ENCODE measurements at regions not wholly inside any gene's neighbourhood (a gene's known extent, or its start where the extent isn't known, plus 50 kb on each side); places are given as distances from the start of the nearest gene placed in this dataset.
"Not testable (repeated sequence)": the region's sequence is repeated elsewhere in the genome, so short reads cannot be mapped to it uniquely, and the experiment has no call there.

- DNase-seq = no peak
Observed at GRCh38 chr12:60205500-60205899, 609.7 kb downstream of the SLC16A7 start.

- DNase-seq = no peak
Observed at GRCh38 chr12:60209521-60209920, 613.7 kb downstream of the SLC16A7 start.

GRCh38 chr12:60209933-60210332 is 614.1 kb downstream of the SLC16A7 start:
- no peak for DNase-seq

GRCh38 chr12:60210756-60211155 is 614.9 kb downstream of the SLC16A7 start:
- no peak for DNase-seq

GRCh38 chr12:60211244-60211643 is 615.4 kb downstream of the SLC16A7 start:
- DNase-seq = no peak

GRCh38 chr12:60212159-60213000 is 616.6 kb downstream of the SLC16A7 start:
- no peak for DNase-seq

GRCh38 chr12:60213272-60213671 is 617.4 kb downstream of the SLC16A7 start:
- DNase-seq = not testable (repeated sequence)

- DNase-seq = no peak
Observed at GRCh38 chr12:60216226-60216625, 620.4 kb downstream of the SLC16A7 start.

GRCh38 chr12:60223242-60223641 is 627.4 kb downstream of the SLC16A7 start:
- no peak for DNase-seq

- DNase-seq = no peak
Observed at GRCh38 chr12:60225216-60226000, 629.6 kb downstream of the SLC16A7 start.

GRCh38 chr12:60227916-60228315 is 632.1 kb downstream of the SLC16A7 start:
- no peak for DNase-seq

- DNase-seq = no peak
Observed at GRCh38 chr12:60230056-60230455, 634.2 kb downstream of the SLC16A7 start.

- DNase-seq = no peak
Observed at GRCh38 chr12:60231303-60231702, 635.5 kb downstream of the SLC16A7 start.

GRCh38 chr12:60231976-60232907 is 636.4 kb downstream of the SLC16A7 start:
- DNase-seq = no peak

GRCh38 chr12:60234611-60235195 is 638.9 kb downstream of the SLC16A7 start:
- not testable (repeated sequence) for DNase-seq

- DNase-seq = no peak
Observed at GRCh38 chr12:60235261-60235660, 639.4 kb downstream of the SLC16A7 start.

- DNase-seq = not testable (repeated sequence)
Observed at GRCh38 chr12:60236416-60236815, 640.6 kb downstream of the SLC16A7 start.

- no peak for DNase-seq
Observed at GRCh38 chr12:60240891-60241290, 645.1 kb downstream of the SLC16A7 start.

GRCh38 chr12:60251091-60251490 is 655.3 kb downstream of the SLC16A7 start:
- no peak for DNase-seq

GRCh38 chr12:60252359-60253096 is 656.7 kb downstream of the SLC16A7 start:
- DNase-seq = no peak

- no peak for DNase-seq
Observed at GRCh38 chr12:60255044-60255443, 659.2 kb downstream of the SLC16A7 start.

- DNase-seq = no peak
Observed at GRCh38 chr12:60257063-60257462, 661.2 kb downstream of the SLC16A7 start.
